NCI-H1694 treated with DMSO at 0.1 percent for 48 hours (cell line): ENCODE measurements at regions not wholly inside any gene's neighbourhood (a gene's known extent, or its start where the extent isn't known, plus 50 kb on each side); places are given as distances from the start of the nearest gene placed in this dataset.

ENCODE experiments used
- DNase-seq: peaks from one replicate; lab custom pipeline; 2025; lab: John Stamatoyannopoulos, UW

DNA sequence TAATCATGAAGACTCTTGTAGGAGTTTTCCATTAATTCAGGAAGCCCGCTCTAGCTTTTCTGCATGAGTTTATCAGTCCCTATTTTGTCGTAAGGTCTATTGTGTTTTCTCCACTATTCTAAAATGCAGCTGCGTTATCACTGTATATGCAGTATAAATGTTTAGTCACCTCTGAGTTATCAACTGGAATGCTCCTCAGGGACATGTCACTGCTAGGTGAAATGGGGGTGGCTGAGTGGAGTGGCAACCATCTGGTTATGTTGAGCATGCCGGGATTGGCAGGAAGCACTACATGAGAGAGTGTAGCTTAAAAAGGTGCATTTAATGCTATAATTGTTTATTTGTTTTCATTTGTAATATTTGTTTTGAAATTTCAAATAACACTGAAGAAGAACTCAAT lies 285.2 kb upstream of the ELAC2 start:
- DNase-seq, result no peak

DNA sequence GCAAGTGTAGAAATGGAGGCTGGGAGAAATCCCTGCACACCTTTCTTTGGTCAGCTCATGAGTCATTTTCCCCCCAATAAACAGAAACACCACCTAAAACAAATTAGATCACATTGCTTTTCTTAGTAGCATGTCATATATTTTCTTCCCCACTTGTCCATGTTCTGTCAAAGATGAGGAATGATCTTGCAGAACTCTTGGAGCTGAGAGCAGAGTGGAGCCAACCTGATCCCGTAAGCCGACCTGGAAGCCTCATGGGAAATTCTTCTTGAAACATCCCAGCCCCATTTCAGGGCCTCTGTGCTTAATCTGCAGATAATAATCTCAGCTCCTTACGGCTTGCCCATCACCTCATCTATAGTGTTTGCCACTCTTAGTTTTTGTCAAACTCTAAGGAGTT lies 284.6 kb upstream of the ELAC2 start:
- DNase-seq, result no peak

DNA sequence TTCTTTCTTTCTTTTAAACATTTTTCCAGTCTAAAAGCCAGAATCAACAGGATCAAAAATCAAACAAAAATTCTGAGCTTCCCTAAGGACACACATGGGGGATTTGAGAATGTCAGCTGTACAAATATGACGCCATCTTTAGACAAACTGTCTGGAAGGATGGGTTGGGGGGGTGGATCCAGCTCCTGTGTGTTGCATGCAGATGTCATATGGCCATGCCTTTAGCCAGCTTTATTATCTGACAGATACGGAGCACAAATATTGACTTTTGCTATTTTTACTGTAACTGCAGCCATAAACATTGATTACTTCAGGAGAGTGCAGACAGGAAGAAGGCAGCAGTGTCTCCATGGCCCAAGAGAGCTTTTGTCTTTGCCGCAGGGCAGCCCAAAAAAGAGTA lies 279.4 kb upstream of the ELAC2 start:
- no peak for DNase-seq

DNA sequence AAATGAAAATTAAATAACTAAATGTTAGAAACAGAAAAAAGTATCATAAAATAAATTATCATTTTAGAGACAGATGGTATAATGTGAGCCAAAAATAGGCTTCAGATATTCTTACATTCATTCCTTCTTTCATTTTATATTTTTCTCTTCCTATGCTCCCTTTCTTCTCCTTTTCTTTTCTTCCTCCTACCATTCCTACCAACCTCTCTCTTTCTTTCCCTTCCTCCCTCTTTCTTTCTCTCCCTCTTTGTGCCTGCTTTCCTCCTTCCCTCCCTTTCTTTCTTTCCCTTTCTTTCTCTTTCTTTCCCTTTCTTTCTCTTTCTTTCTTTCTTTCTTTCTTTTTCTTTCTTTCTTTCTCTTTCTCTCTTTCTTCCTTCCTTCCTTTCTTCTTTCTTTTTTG lies 275.6 kb upstream of the ELAC2 start:
- DNase-seq, result no peak

DNA sequence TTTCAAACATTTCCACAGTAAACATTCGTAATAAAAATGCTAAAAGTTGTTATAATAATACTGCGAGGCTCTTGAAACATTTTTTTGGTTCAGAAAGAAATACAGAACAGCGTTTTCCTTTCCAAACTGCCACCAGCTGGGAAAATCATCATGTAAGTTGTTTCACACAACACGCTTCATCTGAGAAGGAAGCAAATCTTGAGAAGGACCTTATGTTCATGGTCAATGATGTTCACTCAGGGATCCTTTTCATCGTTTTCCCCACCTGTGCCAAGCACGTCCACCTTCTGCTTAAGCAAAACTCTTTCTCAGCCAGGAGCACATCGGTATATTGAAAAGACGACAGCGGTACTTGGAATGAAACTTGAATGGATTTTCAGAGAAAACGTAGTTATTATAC lies 274.5 kb upstream of the ELAC2 start:
- no peak for DNase-seq

DNA sequence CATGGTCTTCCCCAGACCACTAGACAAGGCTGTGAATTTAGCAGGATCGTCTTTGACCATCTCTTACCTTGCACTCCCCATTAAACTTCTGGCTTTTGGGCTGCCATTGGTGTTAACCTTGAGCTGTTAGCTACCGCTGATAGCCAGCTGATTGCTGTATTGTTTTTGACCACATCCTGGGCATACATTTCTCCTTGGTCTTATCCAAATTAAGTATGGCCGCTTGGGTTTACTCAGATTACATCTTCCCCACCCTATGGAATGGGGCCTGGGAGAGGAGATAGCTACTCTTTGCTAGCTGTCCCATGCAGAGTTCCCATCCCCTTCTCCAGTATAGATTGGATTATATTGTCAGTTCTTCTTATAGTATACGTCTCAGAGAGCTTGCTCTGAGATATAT lies 270.4 kb upstream of the ELAC2 start:
- DNase-seq, result no peak

DNA sequence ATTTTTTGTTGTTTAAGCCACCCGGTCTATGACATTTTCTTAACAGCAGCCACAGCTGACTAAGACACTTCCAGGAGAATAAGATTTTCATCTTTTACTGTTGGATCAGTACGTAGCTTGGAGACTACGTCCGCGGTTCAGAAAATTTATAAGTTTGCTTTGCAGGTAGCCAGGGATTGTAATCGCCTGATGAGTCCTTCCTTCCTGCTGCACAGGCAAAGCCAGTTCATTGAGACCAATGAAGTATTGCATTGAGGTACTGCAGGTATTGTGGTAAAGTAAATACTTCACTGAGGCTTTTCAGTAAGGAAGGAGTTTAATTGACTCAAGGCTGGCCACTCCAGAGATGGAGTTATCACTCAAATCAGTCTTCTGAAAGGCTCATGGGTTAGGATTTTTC lies 269.4 kb upstream of the ELAC2 start:
- DNase-seq, result no peak

DNA sequence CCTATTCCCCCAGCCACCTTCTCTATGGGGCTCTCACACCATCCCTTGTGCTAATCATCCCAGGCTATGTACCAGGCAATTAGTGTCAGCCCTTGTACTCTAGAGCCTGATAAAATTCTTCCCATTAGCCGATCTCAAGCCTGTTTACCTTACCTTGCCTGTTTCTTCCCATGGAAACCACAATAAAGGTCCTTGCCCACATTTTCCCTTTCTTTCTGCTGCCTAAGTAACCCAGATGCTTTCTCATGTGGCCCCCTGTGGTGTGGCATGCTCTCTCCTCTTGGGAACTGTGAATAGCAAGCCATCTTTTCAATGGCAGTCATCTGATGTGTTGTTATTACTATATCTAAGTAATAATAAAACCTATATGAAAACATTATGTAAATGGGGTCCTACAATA lies 265.8 kb upstream of the ELAC2 start:
- no peak for DNase-seq

DNA sequence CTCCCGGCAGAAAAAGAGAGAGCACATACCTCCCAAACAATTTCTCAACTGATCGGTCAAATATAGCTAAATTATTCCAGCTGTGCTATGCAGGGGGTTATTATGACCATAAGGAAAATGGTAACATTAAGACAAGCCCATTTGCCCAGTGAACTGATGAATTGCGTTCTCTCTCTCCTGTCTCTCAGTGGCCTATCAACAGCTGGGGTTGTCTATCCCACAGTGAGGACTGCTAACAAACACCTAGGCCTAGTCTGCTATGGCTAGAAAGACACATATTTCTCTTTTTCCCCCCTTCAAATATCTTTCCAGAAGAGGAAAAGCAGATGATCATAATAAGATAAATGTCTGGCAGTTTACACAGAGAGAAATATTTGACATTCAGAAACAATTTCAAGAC lies 263.8 kb upstream of the ELAC2 start:
- no peak for DNase-seq

DNA sequence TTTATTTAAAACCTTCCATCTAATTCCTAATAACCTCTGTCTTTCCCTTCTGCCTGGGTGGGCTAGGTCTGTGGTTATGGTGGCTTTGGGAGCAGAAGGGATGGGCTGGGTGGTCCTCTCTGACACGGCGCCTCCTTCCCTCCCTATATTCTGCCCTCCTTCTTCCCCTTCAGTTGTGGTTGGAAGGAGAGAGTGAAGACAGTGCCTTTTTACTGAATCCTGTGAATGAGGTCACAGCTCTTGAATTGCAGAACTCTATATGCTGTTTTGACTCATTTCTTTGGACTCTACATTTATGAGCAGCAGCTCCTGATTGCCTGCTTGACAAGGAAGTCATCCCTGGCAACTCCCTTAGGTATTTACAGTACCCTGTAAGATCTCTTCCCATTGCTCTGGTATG lies 256.0 kb upstream of the ELAC2 start:
- DNase-seq, result no peak

DNA sequence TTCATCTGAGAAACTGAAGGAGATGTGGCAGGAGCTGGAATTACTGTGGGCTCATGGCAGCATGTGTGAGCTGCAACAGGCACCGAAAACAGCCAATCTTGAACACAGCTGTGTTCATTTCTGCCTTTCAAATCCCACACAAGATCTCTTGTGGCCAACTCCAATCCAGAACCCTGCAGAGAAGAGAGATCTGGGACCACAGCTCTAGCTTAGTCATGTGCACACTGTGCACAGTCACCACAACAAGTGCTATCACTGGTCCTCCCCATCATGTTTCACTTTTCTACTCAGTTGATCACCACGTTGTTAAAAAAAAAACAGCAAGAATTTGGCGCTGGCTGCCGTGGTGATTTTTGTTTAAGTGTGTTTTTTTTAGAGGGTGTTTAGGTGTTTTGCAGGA lies 254.5 kb upstream of the ELAC2 start:
- DNase-seq, result no peak

DNA sequence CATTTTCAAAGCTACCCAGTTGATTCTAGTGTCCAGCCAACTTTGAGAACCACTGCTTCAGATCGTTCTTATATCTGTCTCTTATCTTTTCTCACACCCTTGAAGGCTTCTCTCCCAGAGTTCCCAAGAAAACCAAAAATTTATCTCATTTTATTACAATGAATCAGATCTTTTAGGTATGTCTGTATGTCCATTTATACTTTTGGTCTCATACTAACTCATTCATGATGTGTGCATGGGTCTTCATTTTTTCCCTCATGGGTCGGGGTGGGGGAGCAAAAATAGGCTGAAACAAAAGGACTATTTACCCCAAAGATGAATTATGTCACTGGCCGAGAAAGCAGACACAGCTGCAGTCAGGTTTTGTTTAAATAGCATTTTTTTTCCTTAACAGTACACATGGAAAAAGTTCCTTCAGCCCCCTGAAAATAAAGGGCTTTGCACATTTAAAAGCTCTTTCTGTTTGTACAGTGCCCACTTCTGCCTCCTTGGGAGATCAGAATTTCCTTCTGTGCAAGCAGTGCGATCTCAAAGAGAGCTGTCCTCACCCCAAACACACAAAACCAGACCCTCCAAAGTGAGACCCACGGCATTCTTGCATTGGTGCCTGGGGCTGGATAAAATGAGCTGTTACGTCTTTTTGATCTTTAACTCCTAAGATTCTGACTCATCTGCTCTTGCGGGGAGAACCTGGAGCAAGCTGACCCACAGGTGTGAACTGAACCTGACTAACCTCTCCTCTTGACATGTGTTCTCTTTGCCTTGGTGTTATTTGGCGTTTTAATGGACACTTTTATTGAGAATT lies 251.2 kb upstream of the ELAC2 start:
- no peak for DNase-seq

DNA sequence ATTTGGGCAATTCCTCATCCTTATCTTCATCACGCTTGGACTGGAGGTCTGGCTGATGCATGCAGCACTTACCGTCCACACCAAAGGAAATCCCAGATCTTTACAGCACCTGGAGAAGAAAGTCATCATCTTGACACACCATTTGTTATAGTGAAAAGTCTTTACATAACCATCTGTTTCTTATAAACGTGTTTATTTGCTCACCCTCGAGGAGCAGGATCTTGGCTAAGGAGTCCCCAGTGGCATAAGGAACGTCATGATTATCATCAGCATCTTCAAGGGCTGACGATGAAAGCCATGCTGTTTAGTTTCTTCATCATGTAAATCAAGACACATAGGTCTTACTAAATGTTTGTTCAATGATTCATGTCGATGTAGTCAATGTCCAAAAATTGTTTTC lies 248.8 kb upstream of the ELAC2 start:
- DNase-seq, result no peak

DNA sequence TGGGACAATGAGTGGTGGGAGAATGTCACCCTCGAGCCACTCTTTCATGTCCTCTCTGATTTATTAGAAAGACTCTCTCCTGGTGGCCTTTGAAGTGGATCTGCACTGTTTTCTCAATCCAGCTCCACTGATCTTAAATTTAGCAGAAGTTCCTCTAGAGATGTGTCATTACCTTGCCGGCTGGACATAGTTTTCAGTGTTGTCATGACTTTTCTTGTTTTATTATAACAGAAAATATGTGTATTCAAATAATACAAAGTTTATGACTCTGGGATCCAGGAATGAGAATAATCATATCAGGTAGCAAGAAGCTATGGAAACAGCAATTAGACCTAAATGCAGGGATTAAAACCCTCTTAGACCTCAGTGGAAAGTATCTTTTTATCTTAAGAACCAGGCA lies 247.5 kb upstream of the ELAC2 start:
- DNase-seq, result no peak

DNA sequence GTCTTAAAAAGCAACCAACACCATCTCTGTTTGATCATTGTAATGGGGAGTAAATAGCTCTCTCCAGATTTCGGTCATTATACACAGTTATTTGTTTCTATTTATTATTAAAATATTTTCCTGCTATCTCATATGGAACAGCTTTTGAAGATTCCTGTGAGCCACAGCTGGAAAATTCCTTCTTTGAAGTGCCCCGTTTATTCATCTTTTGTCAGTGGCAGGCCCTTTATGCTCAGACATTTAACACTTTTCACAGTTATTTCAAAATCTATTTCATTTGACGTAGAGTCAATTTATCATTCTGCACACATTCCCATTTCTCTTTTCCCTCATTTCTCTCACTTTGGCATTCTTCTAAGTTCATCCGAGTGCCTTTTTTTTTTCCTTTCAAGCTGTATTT lies 245.9 kb upstream of the ELAC2 start:
- no peak for DNase-seq

DNA sequence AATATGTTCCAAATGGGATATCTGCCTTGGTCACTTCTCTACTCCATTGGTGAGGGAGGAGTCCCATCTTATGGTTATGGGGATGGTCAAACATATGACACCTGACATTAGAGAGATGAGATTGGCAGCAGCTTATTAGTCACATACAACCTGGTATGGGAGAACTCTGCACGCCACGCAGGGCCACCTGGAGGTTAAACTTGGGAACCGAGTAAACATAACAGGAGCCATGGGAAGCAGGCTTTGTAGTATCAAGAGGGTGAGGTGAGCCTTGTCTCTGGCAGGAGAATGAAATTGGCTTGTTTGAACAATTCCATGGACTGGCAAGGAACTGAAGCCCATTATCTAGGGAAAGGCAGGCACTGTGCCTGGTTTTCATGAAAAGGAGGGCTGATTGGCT lies 238.7 kb upstream of the ELAC2 start:
- DNase-seq, result no peak

DNA sequence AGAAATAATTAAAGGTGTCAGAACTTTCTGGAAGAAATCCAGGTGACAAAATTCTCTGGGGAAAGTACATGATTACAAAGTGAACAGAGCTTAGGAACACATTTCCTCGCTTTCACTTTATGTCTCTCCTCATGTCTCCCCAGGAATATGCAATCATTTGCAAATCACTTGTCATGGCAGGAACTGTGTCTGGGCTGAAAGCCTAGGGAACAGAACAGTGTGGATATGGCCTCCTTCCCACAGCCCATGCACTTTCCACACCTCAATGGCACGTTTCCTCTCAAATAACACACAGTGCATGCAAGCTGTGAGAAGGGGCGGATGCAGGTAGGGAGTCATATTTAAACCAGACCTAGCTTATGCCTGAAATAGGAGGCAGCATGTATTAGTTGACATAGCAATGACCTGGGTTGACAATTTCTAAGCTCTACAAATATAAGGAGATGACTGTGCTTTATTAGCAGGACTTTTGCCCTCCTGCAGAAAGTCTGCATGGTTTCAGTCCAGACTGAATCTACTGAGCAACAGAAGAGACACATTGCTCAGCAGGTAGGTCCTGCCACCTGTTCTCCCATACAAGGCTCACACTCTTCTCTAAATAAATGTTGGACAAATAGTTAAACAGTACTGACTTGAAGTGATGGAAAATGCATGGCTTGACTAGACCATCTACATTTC lies 236.0 kb upstream of the ELAC2 start:
- DNase-seq, result no peak

DNA sequence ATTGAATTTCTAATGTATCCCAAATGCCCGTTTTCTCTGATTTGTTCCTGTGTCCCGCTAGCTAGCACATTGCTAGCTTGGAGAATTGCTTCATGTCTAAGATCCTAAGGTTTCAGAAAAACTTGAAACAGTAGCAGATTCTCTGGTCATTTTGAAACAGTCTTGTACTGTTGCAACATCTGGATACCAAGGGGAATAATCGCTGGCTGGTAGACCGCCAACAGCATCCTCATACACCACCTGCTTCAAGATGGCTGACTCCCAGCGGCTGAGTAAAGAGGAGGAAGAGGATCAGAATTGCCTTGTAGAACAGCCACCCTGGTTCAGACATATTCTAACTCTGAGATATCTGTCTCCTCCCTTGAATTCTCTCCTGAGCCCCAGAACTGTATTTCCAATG lies 226.7 kb upstream of the ELAC2 start:
- DNase-seq, result no peak

DNA sequence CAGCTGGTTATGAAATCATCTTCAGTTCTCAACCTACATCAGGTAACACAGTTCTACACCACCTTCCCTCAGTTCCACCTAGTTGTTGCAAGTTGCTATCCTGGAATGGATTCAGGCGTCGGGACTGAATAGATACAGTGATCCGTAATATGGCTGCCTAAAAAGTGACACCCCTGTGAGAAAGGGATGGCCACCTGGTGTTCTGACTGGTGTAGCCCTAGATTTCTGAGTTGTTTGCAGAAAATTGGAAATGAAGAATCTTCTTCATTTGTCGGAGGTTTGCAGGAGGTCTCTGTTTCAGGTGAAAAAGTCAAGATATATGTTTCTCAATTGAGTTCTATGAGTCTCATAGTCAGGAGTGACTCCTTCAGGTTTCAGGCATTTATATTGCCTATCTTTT lies 225.8 kb upstream of the ELAC2 start:
- DNase-seq, result no peak

DNA sequence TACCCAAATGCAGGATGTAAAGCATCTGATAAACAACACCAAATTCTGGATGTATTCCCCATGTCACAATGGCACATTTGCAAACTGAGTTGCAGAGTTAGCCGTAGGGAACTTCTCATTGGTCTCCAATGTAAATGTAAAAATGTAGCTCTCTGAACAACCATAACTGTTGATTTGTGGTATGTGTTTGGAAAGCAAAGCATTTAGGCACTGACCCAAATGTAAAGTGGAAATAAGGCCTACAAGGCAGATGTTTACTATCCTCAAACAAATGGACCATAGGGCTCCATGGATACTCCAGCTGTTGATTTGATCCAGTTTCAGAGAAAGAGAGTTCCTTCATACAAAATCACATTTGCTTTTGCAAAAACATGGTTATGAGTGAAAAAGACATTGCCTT lies 223.0 kb upstream of the ELAC2 start:
- no peak for DNase-seq

DNA sequence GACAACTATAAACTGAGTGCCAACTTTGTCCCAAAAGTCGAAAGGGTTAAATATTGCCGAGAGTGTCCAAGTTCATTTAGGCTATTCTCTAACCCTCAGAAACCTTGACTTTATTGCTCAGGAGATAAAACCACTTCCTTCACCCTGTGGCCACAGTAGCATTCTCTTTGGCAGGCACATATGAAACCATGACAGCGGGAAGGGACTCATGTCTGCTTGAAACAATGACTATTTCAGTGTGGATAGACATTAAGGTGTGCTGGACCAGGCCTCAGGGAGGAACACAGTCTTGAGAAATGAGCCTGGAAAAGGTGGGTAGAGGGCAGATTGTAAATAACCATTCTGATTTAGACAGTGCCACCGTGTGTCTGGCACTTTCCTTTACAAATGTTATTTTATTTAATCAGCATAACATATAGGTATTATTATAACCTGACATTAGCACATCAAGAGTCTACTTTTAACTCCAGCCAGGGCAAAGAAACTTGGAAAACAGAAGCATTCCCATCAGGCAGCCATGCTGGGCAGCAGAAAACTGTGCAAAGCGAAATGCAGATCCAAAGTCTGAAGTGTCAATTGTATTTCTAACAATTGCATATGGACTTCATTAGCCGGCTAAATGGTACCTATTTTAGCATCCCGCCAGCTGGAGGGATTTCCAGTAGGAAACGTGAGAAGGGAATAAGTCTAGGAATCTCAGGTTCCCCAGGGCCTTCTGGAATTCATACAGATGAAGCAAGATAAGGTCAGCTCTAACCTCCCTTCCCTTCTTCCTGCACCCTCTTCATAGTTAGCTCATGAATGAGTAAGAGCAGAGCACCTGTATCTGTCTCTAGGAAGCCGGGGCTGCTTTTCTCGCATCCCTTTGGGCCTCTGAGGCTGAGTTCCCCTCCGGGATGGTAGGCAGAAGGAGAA lies 212.8 kb upstream of the ELAC2 start:
- no peak for DNase-seq

DNA sequence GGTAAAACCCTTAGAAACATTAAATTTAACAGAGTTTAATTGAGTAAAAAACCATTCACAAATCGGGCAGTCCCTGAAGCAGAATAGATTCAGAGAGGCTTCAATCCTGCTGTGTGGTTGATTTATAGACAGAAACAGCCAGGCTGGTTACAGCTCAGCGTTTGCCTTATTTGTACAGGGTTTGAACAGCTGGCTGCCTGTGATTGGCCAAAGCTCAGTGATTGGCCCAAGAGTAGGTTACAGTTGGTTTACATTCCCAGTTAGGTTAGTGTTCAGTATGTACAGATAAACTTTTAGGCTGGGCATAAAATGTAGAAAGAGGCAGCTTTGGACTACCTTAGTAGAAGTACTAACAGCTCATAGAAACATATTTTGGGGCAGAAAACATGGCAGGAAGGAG lies 210.4 kb upstream of the ELAC2 start:
- DNase-seq, result no peak

DNA sequence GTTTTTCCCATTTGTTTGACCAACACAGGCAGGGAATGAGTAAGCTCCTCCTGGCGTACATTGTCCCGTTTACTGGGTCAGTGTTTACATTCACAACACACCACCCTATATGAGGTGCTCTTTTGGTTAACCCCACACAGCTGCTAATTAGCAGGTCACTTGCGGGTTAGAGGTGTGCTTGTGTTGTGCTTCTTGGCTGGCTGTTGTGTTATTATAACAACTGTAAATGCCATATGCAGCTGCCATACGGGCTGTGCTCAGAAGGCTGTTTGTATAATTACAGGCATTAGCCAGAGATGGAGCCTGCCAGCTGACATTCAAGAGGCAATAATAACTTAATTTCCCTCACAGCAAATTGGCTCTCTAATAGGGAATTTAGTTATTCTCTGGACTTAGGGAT lies 205.1 kb upstream of the ELAC2 start:
- DNase-seq, result no peak
